Lung (tissue), 11 donors: ENCODE measurements at regions not wholly inside any gene's neighbourhood (a gene's known extent, or its start where the extent isn't known, plus 50 kb on each side); places are given as distances from the start of the nearest gene placed in this dataset.

Experiments
- ATAC-seq: fragments of 200-7000 bp; cut with Tn5 transposase; one replicate; pipeline ENCODE4 v1.9.1; 2020; ENCODE audit warnings: moderate number of reproducible peaks; ENCODE audit not compliant: insufficient read depth, low FRiP score
- DNase-seq, 3 donors: peaks; one replicate each; pipeline ENCODE4 v3.0.0-alpha.2; 2013 to 2017
- H3K27ac ChIP-seq, 2 donors: one replicate each; pipeline ENCODE4 v1.5.1; 2013; ENCODE audit warnings: mild to moderate bottlenecking in 2 of 2, moderate library complexity in 2 of 2, control low read depth in 1 of 2, inconsistent platforms in 1 of 2, low read depth in 1 of 2, low read length in 1 of 2
- H3K27me3 ChIP-seq, 3 donors: one replicate each; pipeline ENCODE4 v1.5.1; 2013; ENCODE audit warnings: low read length in 2 of 3; ENCODE audit not compliant: control insufficient read depth in 3 of 3, insufficient read depth in 3 of 3
- H3K36me3 ChIP-seq, 4 donors: one replicate each; pipeline ENCODE4 v1.5.1; 2013; ENCODE audit warnings: low read length in 4 of 4, mild to moderate bottlenecking in 1 of 4, moderate library complexity in 1 of 4; ENCODE audit not compliant: control insufficient read depth in 4 of 4, insufficient read depth in 4 of 4
- H3K4me1 ChIP-seq, 5 donors: one replicate each; pipeline ENCODE4 v1.5.1; 2013; ENCODE audit warnings: low read length in 5 of 5, mild to moderate bottlenecking in 2 of 5, moderate library complexity in 1 of 5; ENCODE audit not compliant: control insufficient read depth in 5 of 5, insufficient read depth in 5 of 5
- H3K4me3 ChIP-seq: one replicate; pipeline ENCODE4 v1.5.1; 2013; ENCODE audit warnings: mild to moderate bottlenecking, control low read depth, moderate library complexity
- H3K9ac ChIP-seq, 2 donors: one replicate each; pipeline ENCODE4 v1.5.1; 2013; ENCODE audit warnings: low read length in 2 of 2, control low read depth in 1 of 2; ENCODE audit not compliant: insufficient read depth in 1 of 2
- H3K9me3 ChIP-seq, 4 donors: one replicate each; pipeline ENCODE4 v1.5.1; 2013; ENCODE audit warnings: low read length in 3 of 4, mild to moderate bottlenecking in 1 of 4, moderate library complexity in 1 of 4; ENCODE audit not compliant: control insufficient read depth in 4 of 4, insufficient read depth in 3 of 4
- WGBS, 2 donors: extraction: QIAGEN DNeasy Blood & Tissue Kit; methylation state at CpG; one replicate each; pipeline ENCODE4 v1.1.7; 2013; 5-methylcytosine and 5-hydroxymethylcytosine counted together
- TF ChIP-seq, protein P1 (sequence below): IDR thresholded peaks from 2 replicates; pipeline ENCODE4 v1.5.1; 2012; ENCODE audit warnings: mild to moderate bottlenecking; ENCODE audit errors: control extremely low read depth, extremely low read depth
- donor health status: control.
- donor health status: control.
- donor health status: Bipolar disorder and iron deficiency.
- donor health status: healthy.
- donor health status: DM: yes; HTN: yes; CAD: no.

GRCh38 chr2:201962774-201963562 is 70.7 kb upstream of the FZD7 start:
- no peak overlapping the region for H3K27ac ChIP-seq
- DNase-seq, result no peak
- 89 to 92% methylated on average over 14 of the region's 14 CpGs for WGBS, 2 donors
- H3K4me3 ChIP-seq, result no peak overlapping the region
- no peak for ATAC-seq
- TF ChIP-seq, protein P1, sequence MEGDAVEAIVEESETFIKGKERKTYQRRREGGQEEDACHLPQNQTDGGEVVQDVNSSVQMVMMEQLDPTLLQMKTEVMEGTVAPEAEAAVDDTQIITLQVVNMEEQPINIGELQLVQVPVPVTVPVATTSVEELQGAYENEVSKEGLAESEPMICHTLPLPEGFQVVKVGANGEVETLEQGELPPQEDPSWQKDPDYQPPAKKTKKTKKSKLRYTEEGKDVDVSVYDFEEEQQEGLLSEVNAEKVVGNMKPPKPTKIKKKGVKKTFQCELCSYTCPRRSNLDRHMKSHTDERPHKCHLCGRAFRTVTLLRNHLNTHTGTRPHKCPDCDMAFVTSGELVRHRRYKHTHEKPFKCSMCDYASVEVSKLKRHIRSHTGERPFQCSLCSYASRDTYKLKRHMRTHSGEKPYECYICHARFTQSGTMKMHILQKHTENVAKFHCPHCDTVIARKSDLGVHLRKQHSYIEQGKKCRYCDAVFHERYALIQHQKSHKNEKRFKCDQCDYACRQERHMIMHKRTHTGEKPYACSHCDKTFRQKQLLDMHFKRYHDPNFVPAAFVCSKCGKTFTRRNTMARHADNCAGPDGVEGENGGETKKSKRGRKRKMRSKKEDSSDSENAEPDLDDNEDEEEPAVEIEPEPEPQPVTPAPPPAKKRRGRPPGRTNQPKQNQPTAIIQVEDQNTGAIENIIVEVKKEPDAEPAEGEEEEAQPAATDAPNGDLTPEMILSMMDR, result no peak
- peaks cover 0 to 16% (median 8%) of the 10 kb centered on the region in 5 donors for H3K4me1 ChIP-seq
- no peaks in the 10 kb centered on the region for H3K27me3 ChIP-seq
- H3K9ac ChIP-seq, result no peak overlapping the region
- no peaks in the 10 kb centered on the region for H3K9me3 ChIP-seq
- no peaks in the 10 kb centered on the region for H3K36me3 ChIP-seq

- ATAC-seq (no peak), DNase-seq (no peak)
- H3K27ac ChIP-seq, result no peak overlapping the region
- H3K9ac ChIP-seq, result no peak overlapping the region
- no peaks in the 10 kb centered on the region for H3K27me3 ChIP-seq
- H3K9me3 ChIP-seq, result no peaks in the 10 kb centered on the region
- TF ChIP-seq, protein P1, result no peak
- WGBS, 2 donors, result 94 to 98% methylated on average over 4 of the region's 4 CpGs
- H3K4me3 ChIP-seq, result no peak overlapping the region
- H3K4me1 ChIP-seq, result peaks cover 0 to 16% (median 8%) of the 10 kb centered on the region in 5 donors
- H3K36me3 ChIP-seq, result no peaks in the 10 kb centered on the region
These were observed 69.6 kb upstream of the FZD7 start for GRCh38 chr2:201964011-201964410.

- no peaks in the 10 kb centered on the region for H3K36me3 ChIP-seq
- ATAC-seq, result no peak
These were observed 68.9 kb upstream of the FZD7 start for GRCh38 chr2:201964631-201965206.

More at GRCh38 chr2:201964631-201965206, 68.9 kb upstream of the FZD7 start:
- Histone ChIP-seq H3K9ac (no peak overlapping the region), H3K27me3 (no peaks in the 10 kb centered on the region), H3K9me3 (no peaks in the 10 kb centered on the region), H3K4me1 (peaks cover 0 to 16% (median 8%) of the 10 kb centered on the region in 5 donors), H3K27ac (no peak overlapping the region), H3K4me3 (no peak overlapping the region)
- DNase-seq, result peak; percentile 72 to 86 (median 73)
- WGBS, 2 donors, result 71 to 73% methylated on average over 7 of the region's 7 CpGs
- TF ChIP-seq, protein P1, result no peak
